Testis (tissue), 2 donors: ENCODE measurements at regions not wholly inside any gene's neighbourhood (a gene's known extent, or its start where the extent isn't known, plus 50 kb on each side); places are given as distances from the start of the nearest gene placed in this dataset.

Source experiments
- CTCF ChIP-seq, 3 experiments: fragments of 450-650 bp in 2 of 3; fragments of 200-600 bp in 1 of 3; sonication (generic) in 1 of 3; IDR thresholded peaks; one replicate each; pipeline ENCODE4 v1.5.1; 2016 to 2019; ENCODE audit warnings: antibody characterized with exemption in 3 of 3, mild to moderate bottlenecking in 2 of 3, moderate library complexity in 1 of 3
- POLR2A ChIP-seq: fragments of 450-650 bp; IDR thresholded peaks from one replicate; pipeline ENCODE4 v1.6.1; 2017; ENCODE audit warnings: antibody characterized with exemption, mild to moderate bottlenecking, moderate library complexity

- TF ChIP-seq POLR2A (no peak), CTCF (IDR thresholded peaks at IDR 0.05) (no peak)
Measured at GRCh38 chr11:70491696-70492472, 93.6 kb downstream of the CTTN start.
